Gastrocnemius medialis (tissue), 4 donors: ENCODE measurements at regions not wholly inside any gene's neighbourhood (a gene's known extent, or its start where the extent isn't known, plus 50 kb on each side); places are given as distances from the start of the nearest gene placed in this dataset.
A peak's percentile ranks its signal among the peaks of the same experiment; 100 is the strongest.

Source experiments
- ATAC-seq, 2 donors: fragments of 150-250 bp; one replicate each; pipeline ENCODE4 v1.9.1; 2016
- DNase-seq, 2 donors: peaks; one replicate each; pipeline ENCODE4 v3.0.0-alpha.2; 2019
- H3K27ac ChIP-seq, 4 donors: fragments of 200-600 bp; sonication (generic); 1 replicate in 1 of 4; 2 replicates in 3 of 4; pipeline ENCODE4 v1.5.1; 2016 to 2018; ENCODE audit warnings: mild to moderate bottlenecking in 2 of 4, moderate library complexity in 1 of 4
- H3K27me3 ChIP-seq, 3 donors: fragments of 200-600 bp; sonication (generic) in 2 of 3; 1 replicate in 1 of 3; 2 replicates in 2 of 3; pipeline versions ENCODE4 v1.5.1 to v1.6.0; 2016 to 2019; ENCODE audit warnings: mild to moderate bottlenecking in 1 of 3, moderate library complexity in 1 of 3
- H3K36me3 ChIP-seq, 2 donors: fragments of 200-600 bp; sonication (generic) in 1 of 2; one replicate each; pipeline ENCODE4 v1.5.1; 2017 to 2018
- H3K4me1 ChIP-seq, 2 donors: fragments of 200-600 bp; sonication (generic) in 1 of 2; one replicate each; pipeline ENCODE4 v1.5.1; 2016 to 2017; ENCODE audit warnings: mild to moderate bottlenecking in 2 of 2
- H3K4me3 ChIP-seq, 4 donors: fragments of 200-600 bp; sonication (generic) in 3 of 4; 1 replicate in 1 of 4; 2 replicates in 3 of 4; pipeline ENCODE4 v1.5.1; 2016 to 2019; ENCODE audit warnings: mild to moderate bottlenecking in 2 of 4
- H3K9me3 ChIP-seq, 3 donors: fragments of 200-600 bp; sonication (generic) in 2 of 3; 1 replicate in 1 of 3; 2 replicates in 2 of 3; pipeline ENCODE4 v1.5.1; 2016 to 2019
- CTCF ChIP-seq, 5 experiments: fragments of 450-650 bp in 3 of 5; fragments of 200-600 bp in 2 of 5; sonication (generic) in 2 of 5; IDR thresholded peaks in 4 of 5; conservative IDR thresholded peaks in 1 of 5; 1 replicate in 4 of 5; 2 replicates in 1 of 5; pipeline ENCODE4 v1.5.1; 2016 to 2019; ENCODE audit warnings: antibody characterized with exemption in 5 of 5, mild to moderate bottlenecking in 3 of 5, moderate library complexity in 3 of 5
- POLR2A ChIP-seq, 2 donors: fragments of 450-650 bp; IDR thresholded peaks; one replicate each; pipeline ENCODE4 v1.6.1; 2017; ENCODE audit warnings: antibody characterized with exemption in 2 of 2, mild to moderate bottlenecking in 2 of 2, moderate library complexity in 2 of 2
- in situ Hi-C, 4 donors: fragments of 200-750 bp; cut with MboI; loops; one replicate each; pipeline versions ENCODE4 v1.15.0 to v1.8.0; 2017; ENCODE audit warnings: low sequenced_read_pairs in 4 of 4
- intact Hi-C: fragments of 100-400 bp; cut with DNase I; formaldehyde crosslinking; loops from one replicate; pipeline ENCODE4 v1.15.1; 2023; ENCODE audit warnings: low total_unique reads

- TF ChIP-seq CTCF (IDR thresholded peaks at IDR 0.05 in 4 of 5, conservative IDR thresholded peaks at IDR 0.05 in 1 of 5), result no peak
- TF ChIP-seq POLR2A (IDR thresholded peaks at IDR 0.05), result no peak
- Histone ChIP-seq H3K9me3 (no peaks in the 10 kb centered on the region), H3K27me3 (no peaks in the 10 kb centered on the region), H3K4me1 (peaks cover 0 to 7% of the 10 kb centered on the region in 2 donors), H3K36me3 (no peaks in the 10 kb centered on the region), H3K27ac (no peak overlapping the region), H3K4me3 (no peak overlapping the region)
- ATAC-seq, result no peak
- no peak for DNase-seq
- intact Hi-C loops, result no loop called here
- in situ Hi-C loops, result no loop called here
Measured at GRCh38 chr1:56267611-56268010, 311.8 kb downstream of the PLPP3 start.

GRCh38 chr1:56266359-56266758 lies 313.0 kb downstream of the PLPP3 start:
- in situ Hi-C loops (no loop called here), intact Hi-C loops (no loop called here)
- no peaks in the 10 kb centered on the region for H3K36me3 ChIP-seq
- no peak for DNase-seq
- H3K9me3 ChIP-seq, result no peaks in the 10 kb centered on the region
- TF ChIP-seq POLR2A (IDR thresholded peaks at IDR 0.05) (no peak), CTCF (IDR thresholded peaks at IDR 0.05 in 4 of 5, conservative IDR thresholded peaks at IDR 0.05 in 1 of 5) (no peak)
- ATAC-seq, result no peak
- H3K27ac ChIP-seq, result no peak overlapping the region
- H3K4me3 ChIP-seq, result no peak overlapping the region
- peaks cover 0 to 7% of the 10 kb centered on the region in 2 donors for H3K4me1 ChIP-seq
- H3K27me3 ChIP-seq, result no peaks in the 10 kb centered on the region

- Histone ChIP-seq H3K4me3 (no peak overlapping the region), H3K9me3 (no peaks in the 10 kb centered on the region), H3K27me3 (no peaks in the 10 kb centered on the region), H3K27ac (no peak overlapping the region), H3K36me3 (no peaks in the 10 kb centered on the region), H3K4me1 (peaks cover 0 to 7% of the 10 kb centered on the region in 2 donors)
- intact Hi-C loops, result no loop called here
- in situ Hi-C loops, result no loop called here
- DNase-seq (no peak), ATAC-seq (no peak)
- TF ChIP-seq CTCF (IDR thresholded peaks at IDR 0.05 in 4 of 5, conservative IDR thresholded peaks at IDR 0.05 in 1 of 5) (no peak), POLR2A (IDR thresholded peaks at IDR 0.05) (no peak)
Measured at GRCh38 chr1:56265216-56265615, 314.1 kb downstream of the PLPP3 start.

- H3K36me3 ChIP-seq, result no peaks in the 10 kb centered on the region
- in situ Hi-C loops, result no loop called here
- DNase-seq (no peak), ATAC-seq (no peak)
- TF ChIP-seq CTCF (IDR thresholded peaks at IDR 0.05 in 4 of 5, conservative IDR thresholded peaks at IDR 0.05 in 1 of 5) (no peak), POLR2A (IDR thresholded peaks at IDR 0.05) (no peak)
- no peaks in the 10 kb centered on the region for H3K27me3 ChIP-seq
- intact Hi-C loops, result no loop called here
- H3K4me3 ChIP-seq, result no peak overlapping the region
- H3K27ac ChIP-seq, result no peak overlapping the region
- H3K4me1 ChIP-seq, result peaks cover 6 to 13% of the 10 kb centered on the region in 2 donors
- no peaks in the 10 kb centered on the region for H3K9me3 ChIP-seq
Measured at GRCh38 chr1:56263908-56264307, 315.5 kb downstream of the PLPP3 start.

- DNase-seq (peak; percentile 86 to 89), ATAC-seq (peak; percentile 89)
- TF ChIP-seq CTCF (IDR thresholded peaks at IDR 0.05 in 4 of 5, conservative IDR thresholded peaks at IDR 0.05 in 1 of 5), result peak in 1 of 5 experiments; percentile 31
- no peak for TF ChIP-seq POLR2A (IDR thresholded peaks at IDR 0.05)
- no peaks in the 10 kb centered on the region for H3K36me3 ChIP-seq
- H3K27ac ChIP-seq, result peak overlapping the region; percentile 81 to 85 (median 82)
- peaks cover 42% of the 10 kb centered on the region in 2 donors for H3K4me1 ChIP-seq
- in situ Hi-C loops (no loop called here), intact Hi-C loops (loop anchor here (2.0 to 10.0 kb wide), 6 partner anchors 60 to 564 kb away; partner anchors contain the start of gene PLPP3)
- H3K4me3 ChIP-seq, result no peak overlapping the region
- H3K27me3 ChIP-seq, result no peaks in the 10 kb centered on the region
- no peaks in the 10 kb centered on the region for H3K9me3 ChIP-seq
Measured at GRCh38 chr1:56258371-56258770, 321.0 kb downstream of the PLPP3 start.
